IMR-90 (cell line): ENCODE measurements at regions not wholly inside any gene's neighbourhood (a gene's known extent, or its start where the extent isn't known, plus 50 kb on each side); places are given as distances from the start of the nearest gene placed in this dataset.

ENCODE experiments used
- CEBPB ChIP-seq: IDR thresholded peaks from 2 replicates; pipeline ENCODE4 v1.6.1; 2012; ENCODE audit warnings: low read depth, low read length, improper control_type of control experiment
- CHD1 ChIP-seq: IDR thresholded peaks from 2 replicates; pipeline ENCODE4 v1.6.1; 2012; ENCODE audit warnings: low read depth, low read length, improper control_type of control experiment
- FOS ChIP-seq: fragments of 150-350 bp; IDR thresholded peaks from 2 replicates; pipeline ENCODE4 v1.6.1; 2016; ENCODE audit warnings: low read depth, low read length
- MAZ ChIP-seq: IDR thresholded peaks from 2 replicates; pipeline ENCODE4 v1.6.1; 2012; ENCODE audit warnings: low read depth, mild to moderate bottlenecking, low read length, improper control_type of control experiment, moderate library complexity, borderline replicate concordance
- POLR2A ChIP-seq: IDR thresholded peaks from 2 replicates; pipeline ENCODE4 v1.6.1; 2012; ENCODE audit warnings: mild to moderate bottlenecking, low read depth, low read length
- TF ChIP-seq, protein P1 (sequence below): conservative IDR thresholded peaks from 2 replicates; pipeline ENCODE4 v1.5.1; 2012; ENCODE audit warnings: mild to moderate bottlenecking, low read depth, low read length, improper control_type of control experiment

DNA sequence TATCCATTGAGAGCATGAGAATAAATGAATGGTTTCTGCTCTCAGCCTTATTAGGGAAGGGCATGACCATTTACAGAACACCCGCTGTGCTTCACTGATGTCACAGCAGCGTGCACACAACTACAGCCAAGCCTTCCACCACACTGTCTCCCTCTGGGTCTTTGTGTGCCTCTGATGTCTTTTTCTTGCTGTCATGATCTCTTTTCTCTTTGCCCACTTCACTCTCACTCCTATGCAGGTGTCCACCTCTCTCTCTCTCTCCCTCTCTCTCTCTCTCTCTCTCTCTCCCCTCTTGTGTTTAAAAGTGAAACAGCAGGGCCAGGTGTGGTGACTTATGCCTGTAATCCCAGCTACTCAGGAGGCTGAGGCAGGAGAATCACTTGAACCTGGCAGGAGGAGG, 232.5 kb upstream of the JUN start:
- TF ChIP-seq, protein P1, sequence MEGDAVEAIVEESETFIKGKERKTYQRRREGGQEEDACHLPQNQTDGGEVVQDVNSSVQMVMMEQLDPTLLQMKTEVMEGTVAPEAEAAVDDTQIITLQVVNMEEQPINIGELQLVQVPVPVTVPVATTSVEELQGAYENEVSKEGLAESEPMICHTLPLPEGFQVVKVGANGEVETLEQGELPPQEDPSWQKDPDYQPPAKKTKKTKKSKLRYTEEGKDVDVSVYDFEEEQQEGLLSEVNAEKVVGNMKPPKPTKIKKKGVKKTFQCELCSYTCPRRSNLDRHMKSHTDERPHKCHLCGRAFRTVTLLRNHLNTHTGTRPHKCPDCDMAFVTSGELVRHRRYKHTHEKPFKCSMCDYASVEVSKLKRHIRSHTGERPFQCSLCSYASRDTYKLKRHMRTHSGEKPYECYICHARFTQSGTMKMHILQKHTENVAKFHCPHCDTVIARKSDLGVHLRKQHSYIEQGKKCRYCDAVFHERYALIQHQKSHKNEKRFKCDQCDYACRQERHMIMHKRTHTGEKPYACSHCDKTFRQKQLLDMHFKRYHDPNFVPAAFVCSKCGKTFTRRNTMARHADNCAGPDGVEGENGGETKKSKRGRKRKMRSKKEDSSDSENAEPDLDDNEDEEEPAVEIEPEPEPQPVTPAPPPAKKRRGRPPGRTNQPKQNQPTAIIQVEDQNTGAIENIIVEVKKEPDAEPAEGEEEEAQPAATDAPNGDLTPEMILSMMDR: no peak
- TF ChIP-seq CHD1: no peak
- TF ChIP-seq POLR2A: no peak
- no peak for TF ChIP-seq FOS
- TF ChIP-seq MAZ: no peak
- TF ChIP-seq CEBPB: no peak
